Renal cortex interstitium (tissue), 11 donors: ENCODE measurements at regions not wholly inside any gene's neighbourhood (a gene's known extent, or its start where the extent isn't known, plus 50 kb on each side); places are given as distances from the start of the nearest gene placed in this dataset.

ENCODE experiments used
- DNase-seq, 11 donors: peaks; one replicate each; pipeline ENCODE4 v3.0.0-alpha.2; 2013; ENCODE audit warnings: low read depth in 9 of 11, low spot score in 4 of 11; ENCODE audit errors: extremely low read depth in 1 of 11

DNA sequence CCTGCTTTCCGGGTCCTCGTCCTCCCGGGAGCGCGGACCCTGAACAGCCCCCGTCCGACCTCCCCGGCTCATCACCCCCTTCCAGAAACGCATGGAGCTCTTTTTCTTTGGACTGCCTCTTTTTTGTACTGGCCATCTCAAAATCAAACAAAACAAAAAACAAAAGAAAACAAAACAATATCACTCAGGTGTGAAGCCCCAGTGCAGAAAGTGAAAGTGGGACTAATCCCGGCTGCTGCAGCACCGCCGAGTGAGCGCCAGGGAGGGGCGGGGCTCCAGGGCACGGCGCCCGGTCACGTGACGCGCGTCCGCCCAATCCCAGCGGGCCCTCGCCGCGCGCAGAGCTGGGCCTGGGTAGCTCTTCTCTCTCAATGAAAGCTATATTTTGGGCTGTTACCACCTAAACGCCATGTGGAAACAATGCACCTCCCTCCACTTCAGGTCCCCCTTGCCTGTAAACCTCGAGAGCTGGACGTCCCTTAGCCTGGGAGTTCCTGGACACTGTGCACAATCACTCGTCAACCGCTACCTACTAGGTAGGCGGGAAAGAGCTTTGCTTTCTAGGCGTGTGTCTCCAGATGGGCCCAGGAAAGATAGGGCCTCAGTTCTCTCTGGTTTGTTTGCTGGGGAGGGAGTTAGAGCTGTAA, 93.7 kb upstream of the PRDM1 start:
- peak in 6 of 11 donors; percentile 64 to 79 (median 72) for DNase-seq

DNA sequence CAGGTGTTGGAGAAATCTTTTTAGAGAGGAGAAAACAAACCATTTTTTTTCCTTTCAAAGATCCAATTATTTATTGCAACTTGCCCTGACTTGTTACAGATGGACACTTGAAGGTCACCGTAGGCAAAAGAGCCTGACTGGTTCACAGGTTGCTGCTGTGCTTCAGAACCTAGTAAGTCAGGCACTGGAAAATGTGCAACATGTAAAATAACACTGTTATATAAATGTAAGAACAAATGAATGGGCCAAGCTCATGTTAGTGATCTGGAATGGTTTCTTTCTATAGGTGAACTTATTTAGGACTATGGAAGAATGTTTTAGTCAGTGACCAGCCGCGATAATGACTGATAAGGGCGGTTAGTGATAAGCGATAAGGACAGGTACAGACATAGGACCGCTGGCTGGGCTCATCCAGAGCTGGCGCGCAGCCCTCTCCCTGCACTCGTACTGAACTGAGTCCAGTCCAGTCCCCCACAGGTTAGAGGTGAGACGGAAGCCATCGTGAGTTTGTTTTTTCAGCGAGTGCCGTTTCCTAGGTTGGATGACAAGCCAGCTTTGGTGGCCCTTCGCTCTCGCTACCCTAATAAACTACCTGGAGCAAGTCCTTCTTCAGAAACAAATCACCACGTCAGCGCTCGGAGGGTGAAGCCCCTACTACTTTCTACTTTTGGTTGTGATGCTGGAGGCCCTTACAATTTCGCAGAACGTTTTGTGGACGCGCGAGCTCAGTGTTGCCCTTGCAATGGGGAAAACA, 94.4 kb upstream of the PRDM1 start:
- DNase-seq, result no peak

DNA sequence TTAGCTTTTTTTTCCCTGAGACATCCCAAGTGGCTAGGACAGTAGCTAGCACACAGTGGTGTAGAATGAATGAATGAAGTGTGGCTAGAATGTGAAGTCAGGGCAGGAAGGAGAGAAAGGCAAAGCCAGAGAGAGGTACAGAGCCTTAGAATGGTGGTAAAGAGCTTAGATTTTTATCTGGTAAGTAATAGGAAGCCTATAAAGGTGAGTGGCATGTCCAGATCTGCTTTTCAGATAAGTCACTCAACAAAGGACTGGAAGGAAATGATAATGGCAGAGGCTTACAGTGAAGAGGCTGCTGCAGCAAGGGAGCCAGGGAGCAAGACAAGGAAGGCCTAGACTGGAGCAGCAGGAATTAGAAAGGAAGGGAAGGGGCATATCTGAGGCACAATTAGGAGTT, 96.0 kb upstream of the PRDM1 start:
- no peak for DNase-seq

DNA sequence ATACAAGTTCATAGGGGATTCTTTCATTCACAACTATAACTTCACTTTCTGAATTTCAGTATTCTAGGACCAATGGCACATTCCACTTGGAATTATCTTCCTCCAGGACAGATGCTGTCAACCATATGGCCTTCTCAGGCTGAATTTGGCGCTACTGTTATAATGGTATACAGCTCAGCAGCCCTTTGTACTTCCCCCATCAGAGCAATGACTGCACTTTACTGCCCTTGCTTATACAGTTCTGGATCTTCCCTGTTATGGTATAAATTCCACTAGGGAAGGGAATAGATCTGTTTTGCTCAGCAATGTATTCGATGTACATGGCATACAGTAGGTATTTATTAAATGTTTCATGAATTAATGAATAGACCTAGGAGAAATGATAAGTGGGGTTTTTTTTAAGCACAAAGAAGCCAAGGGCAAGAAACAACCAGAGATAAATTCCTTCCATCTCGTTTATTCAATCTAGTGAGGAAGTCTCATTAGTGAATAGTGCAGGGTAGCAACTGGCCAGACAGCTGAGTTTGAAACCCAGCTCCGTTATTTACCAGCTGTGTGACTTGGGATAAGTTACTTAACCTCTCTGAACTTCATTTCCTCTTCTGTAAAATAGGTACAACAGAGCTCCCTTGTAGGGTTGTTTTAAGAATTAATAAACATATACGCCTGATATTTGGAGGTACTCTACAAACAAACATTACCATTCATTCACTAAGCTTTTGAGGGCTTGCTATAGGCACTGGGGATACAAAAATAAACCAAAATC, 97.1 kb upstream of the PRDM1 start:
- DNase-seq, result no peak

DNA sequence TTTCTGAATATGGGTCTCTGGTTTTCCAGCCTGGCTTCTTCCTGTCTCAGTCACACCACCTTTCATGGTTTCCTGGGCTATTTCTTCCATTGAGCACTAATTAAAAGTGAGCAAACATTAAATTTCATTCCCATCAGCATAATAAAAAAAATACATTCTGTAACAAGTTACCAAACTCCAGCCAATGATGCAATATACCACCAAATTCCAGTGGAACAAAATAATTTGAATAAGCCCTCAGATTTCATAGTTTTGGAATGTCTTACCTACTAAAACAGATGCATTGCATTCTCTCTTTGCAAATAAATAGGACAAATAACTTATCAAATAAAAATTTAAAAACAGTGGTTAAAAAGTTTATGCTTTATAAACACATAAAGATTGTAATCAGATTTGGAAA, 97.8 kb upstream of the PRDM1 start:
- DNase-seq, result no peak

DNA sequence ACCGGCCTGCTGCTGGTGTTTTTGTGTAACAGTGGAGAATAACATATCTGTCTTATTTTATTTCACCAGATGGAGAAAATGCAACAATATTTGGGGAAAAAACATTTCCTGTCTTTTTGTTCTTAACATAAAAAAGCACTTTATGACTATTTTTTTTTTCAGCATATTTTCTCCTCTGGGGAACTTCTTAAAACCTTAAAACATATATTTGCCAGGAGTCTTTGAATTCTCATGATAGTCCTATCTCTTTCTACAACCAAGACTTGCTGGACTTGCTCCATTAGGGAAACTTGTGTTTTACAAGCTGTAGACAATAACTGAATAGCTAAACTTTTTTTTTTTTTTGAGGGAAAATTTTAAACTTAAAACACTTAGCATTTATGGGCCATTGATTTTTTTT, 98.6 kb upstream of the PRDM1 start:
- DNase-seq, result no peak

DNA sequence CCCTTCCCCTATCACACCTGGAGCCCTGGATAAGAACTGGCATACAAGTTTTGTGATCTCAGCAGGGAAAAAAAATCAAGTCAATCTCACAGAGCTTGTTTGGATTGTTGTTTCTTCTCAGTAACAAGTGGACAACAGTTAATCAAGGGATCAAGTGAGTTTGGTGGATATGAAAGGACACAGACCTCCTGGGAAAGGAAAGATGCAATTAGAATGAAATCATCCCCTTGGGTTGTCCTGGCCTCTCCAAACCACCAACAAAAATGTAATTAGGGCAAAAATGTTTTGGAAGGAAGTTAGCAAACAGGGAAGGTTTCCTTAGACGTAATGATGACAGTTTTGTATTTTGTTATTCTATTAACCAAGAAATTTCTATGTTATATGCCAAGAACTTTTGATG, 99.1 kb upstream of the PRDM1 start:
- DNase-seq, result no peak

DNA sequence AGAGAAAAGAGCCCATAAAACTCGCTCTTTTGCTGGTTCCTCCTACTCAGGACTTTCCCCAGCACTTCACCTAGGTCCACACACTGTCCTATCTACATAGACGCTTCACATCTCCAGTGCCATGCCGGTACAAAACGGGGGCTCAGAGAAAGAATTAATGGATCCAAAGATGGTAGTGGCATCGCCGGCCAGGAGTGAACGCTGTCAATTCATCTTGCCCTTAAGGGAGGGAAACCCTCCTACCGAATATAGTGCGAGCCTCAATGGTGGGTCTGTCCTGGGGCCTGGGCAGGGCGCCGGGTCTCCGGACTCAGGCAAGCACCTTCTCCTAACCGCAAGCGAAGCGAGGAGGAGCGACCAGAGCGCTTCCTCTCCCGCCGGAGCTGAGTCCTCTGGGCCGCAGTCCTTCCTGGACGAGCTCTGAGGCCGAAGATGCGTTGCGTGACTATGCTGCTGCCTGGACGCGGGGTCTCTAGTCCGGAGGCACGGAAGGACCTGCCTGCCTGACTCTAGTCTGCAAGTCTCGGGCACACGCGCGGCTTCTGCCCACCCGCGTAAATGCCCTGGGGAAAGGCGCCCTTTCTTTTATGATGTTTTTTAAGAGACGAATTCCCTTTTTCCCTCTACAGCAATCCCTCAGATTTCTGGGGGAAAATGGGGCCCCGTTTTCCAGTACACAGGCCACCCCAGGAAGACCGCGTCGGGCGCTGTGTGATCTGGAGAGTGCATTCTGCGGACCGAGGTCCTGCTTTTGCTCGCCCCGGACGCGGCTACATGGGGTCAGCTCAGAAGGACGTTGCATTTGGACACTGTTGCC, 100.1 kb upstream of the PRDM1 start:
- DNase-seq, result no peak

DNA sequence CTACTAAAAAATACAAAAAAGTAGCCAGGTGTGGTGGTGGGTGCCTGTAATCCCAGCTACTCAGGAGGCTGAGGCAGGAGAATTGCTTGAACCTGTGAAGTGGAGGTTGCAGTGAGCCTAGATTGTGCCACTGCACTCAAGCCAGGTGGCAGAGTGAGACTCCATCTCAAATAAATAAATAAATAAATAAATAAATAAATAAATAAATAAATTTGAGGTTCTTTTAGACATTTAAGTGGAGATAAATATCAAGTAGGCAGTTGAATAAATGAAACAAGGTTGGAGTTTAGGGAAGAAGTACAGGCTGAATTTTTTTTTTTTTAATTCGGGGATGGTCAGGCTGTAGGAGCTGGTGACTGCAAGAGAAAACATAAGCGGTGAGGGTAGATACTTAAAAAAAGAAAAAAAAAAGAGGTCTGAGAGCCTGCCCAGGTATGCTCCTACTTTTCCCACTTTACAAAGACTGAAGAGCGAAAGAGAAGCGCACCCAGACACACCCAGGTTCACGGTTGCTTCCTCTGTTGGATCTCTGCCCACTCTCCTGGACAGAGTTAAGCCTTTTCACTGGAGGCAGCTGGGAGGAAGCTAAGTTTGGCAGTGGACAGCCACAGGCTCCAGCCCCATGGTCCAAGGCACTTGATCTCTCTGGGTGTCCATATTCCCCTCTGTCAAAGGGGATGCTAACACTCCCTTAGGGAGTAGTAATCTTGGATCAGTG, 100.9 kb upstream of the PRDM1 start:
- DNase-seq, result no peak

DNA sequence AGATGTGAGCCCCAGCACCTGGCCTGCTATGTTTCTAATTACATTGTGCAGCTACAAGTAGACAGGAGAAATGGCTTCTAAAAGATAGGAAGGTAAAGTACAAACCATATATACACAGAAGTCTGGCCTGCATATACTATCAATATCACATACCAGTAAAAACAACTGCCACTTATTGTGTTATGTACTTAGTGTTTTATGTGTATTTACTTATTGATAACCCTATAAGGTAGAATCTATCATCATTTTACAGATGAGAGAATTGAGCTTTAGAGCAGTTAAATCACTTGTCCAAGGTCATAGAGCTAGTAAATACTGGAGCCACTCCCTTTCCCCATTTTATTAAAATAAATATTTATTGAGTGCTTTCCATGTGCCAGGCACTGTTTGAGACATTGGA, 102.4 kb upstream of the PRDM1 start:
- DNase-seq, result no peak

DNA sequence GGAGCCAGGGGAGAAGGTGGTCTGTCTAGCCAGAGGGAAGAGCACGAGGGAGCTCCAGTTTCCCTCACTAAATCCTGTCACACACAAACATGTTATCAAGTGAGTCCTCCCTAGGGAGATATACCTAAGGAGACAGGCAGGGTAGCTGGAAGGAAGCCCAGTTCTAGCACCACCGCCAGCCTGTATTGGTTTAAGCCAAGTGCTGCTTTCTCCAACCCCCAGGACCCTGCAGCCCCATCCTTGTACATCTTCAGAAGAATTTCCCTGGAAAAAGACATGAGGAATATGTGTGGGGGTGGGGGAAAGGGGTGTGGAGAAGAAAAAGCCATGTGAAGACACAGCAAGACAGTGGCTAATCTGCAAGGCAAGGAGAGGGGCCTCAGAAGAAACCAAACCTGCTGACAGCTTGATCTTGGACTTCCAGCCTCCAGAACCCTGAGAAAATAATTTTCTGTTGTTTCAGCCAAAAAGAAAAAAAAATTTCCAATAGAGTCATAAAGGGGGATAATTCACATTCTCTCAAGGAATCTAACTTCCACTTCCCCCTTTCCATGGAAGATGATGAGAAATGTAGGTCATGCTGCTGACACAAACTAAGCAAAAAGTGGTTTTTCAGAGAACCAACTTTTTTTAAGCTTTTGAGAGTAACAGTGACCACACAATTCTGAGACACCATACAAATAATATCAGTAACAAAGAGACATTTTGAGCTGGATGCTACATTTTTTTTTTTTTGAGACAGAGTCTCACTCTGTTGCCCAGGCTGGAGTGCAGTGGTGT, 103.2 kb upstream of the PRDM1 start:
- no peak for DNase-seq

DNA sequence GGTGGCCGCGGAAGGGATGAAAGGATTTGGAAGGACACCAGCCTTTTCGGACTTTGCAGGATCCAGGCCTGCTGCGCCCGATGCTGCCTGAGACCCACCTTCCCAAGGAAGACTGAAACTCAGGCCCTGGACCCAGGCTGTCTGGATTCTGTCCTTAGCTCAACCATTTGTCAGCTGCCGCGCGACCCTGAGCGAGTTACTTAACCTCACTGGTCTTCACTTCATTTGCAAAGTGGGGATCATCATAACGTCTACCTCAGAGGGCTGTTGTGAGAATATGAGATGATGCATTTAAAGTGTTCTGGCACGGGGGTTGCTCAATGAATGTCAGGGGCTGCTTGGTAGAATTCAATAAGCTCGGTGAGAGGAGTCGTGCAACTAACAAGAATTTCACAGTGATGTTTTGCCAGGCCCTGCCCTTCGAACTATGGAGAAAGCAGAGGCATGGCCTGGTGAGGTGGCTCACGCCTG, 104.2 kb upstream of the PRDM1 start:
- no peak for DNase-seq

DNA sequence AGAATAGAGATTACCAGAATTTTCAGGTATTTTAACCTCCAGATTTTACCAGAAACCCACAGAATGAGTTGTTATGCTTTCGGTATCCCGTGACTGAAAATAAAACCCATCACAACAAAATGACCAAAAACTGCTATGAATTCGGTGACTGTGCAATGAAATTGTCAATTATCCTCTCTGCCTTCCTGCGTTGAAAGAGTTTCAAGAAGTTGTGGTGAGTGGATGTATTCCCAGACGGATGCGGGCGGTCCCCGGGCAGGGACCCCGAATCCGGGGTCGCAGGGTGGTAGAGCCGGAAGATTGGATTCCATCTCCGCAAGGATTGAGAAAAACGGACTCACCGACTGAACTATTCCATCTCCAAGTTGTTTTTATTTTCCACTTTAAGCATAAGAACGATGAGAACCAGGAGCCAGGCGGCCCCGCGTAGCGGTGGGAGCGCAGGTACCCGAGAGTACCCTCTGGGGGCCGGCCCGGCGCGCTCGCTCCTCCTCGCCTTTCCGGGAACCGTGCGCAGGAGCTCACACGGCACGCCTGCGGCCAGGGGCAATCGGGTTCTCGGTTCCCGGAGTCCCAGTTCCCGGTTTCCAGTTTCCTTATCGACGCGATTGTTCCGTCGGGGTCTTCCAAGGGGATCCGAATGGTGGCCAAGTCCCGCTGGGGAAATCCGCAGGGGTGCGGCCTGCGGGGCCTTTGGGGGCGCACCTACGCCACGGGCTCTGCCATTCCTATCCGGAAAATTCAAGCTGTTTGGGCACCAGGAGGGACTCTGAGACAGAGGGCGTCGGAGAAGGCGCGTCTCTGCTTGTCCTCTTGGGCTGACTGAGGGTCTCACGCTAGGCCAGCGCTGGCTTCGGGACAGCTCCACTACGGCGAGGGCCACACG, 104.9 kb upstream of the PRDM1 start:
- DNase-seq, result no peak

DNA sequence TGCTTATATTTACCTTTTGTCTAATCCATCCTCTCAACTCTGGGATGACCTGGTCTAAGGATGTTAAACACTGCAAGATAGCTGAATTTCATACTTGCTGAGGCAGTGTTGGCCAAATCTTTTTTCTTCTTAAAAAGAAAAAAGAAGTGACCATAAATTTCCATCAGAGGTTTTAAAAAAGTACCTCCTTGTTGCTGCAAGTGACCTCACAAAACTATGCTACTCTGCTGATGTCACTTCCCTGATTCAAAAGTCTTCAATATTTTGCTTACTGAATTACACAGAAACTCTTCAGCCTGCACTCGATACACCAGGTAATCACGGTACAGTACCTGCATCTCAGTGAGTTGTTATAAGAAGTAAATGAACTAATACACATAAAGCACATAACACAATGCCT, 107.2 kb upstream of the PRDM1 start:
- DNase-seq, result no peak

DNA sequence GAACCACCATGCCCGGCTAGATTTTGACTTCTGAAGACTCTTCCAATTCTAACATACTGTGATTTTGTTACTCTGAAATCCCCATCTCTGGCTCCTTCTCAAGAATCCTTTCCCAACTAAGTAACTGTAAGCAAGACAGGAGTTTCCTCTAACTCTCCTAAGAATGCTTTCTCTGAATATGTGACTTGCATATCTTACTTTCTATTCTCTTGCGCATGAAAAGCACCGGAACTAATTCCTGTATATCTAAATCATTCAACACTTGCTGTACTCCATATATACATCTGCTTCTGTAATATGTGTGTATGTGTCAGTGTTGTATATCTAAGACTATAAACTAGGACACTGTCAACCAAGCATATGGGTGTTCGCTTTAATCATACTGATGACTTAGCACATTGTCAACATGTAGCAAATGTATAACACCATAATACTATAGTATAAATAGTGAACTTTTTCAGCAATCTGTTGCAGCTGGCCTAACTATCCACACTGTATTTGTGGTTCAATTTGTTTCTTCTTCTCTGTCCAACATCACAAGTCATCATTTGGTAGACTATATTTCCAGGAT, 108.1 kb upstream of the PRDM1 start:
- no peak for DNase-seq

DNA sequence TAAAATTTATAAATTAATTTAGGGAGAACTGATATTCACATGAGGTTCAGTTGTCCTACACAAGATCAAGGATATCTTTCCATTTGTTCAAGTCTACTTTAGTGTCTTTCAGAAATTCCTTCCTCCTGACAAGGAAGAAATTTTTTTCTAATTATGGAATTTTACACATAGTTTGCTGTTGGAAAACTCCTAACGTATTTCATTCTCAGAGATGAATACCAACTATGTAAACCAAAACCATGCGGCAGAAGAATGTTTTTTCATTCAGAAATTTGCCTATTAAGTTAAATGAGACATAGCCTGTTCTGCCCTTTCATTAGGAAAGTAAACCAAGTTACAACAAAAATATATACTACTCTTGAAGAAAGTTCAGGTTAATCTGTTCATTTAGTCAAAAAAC, 111.2 kb upstream of the PRDM1 start:
- DNase-seq, result no peak

DNA sequence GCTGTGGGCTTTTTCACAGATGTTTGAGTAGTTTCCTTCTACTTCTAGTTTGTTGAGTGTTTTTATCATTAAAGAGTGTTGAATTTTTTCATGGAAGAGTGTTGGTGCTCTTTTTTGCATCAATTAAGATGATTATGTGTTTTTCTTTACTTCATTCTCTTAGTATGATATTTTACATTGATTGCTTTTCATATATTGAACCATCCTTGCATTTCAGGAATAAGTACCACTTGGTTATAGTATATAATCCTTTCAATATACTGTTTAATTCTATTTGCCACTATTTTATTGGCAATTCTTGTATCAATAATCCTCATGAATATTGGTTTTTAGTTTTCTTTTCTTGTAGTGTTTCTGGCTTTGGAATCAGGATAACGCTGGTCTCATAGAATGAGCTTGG, 113.7 kb upstream of the PRDM1 start:
- DNase-seq, result no peak
